Activated CD8-positive, alpha-beta T cell treated with anti-CD3 and anti-CD28 coated beads for 36 hours (primary cell): ENCODE measurements at regions not wholly inside any gene's neighbourhood (a gene's known extent, or its start where the extent isn't known, plus 50 kb on each side); places are given as distances from the start of the nearest gene placed in this dataset.
"Not testable (repeated sequence)": the region's sequence is repeated elsewhere in the genome, so short reads cannot be mapped to it uniquely, and the experiment has no call there.

Experiments
- ATAC-seq: fragments of 200-7000 bp; cut with Tn5 transposase; one replicate; pipeline ENCODE4 v1.10.0; 2021; ENCODE audit warnings: mild to moderate bottlenecking, moderate library complexity
- CTCF ChIA-PET: fragments of 350-600 bp; sonication (Branson Sonifier 250); formaldehyde crosslinking; loops from one replicate; lab custom pipeline; 2021; ENCODE audit warnings: antibody characterized with exemption; lab: Charles Lee
- POLR2A ChIA-PET: fragments of 350-600 bp; sonication (Branson Sonifier 250); formaldehyde crosslinking; loops from one replicate; lab custom pipeline; 2021; ENCODE audit warnings: antibody characterized with exemption; lab: Charles Lee
- DNase-seq: peaks from one replicate; pipeline ENCODE4 v3.0.0-alpha.2; 2020
- H3K27ac Mint-ChIP-seq: one replicate; pipeline ENCODE4 v1.8.0; 2021; ENCODE audit warnings: mild to moderate bottlenecking, mixed read lengths
- H3K27me3 Mint-ChIP-seq: one replicate; pipeline ENCODE4 v1.8.0; 2021; ENCODE audit warnings: mixed read lengths
- H3K36me3 Mint-ChIP-seq: one replicate; pipeline ENCODE4 v1.8.0; 2021; ENCODE audit warnings: low read depth, mixed read lengths
- H3K4me1 Mint-ChIP-seq: one replicate; pipeline ENCODE4 v1.8.0; 2021; ENCODE audit warnings: low read depth, mixed read lengths
- H3K4me3 Mint-ChIP-seq: one replicate; pipeline ENCODE4 v1.8.0; 2021; ENCODE audit warnings: mild to moderate bottlenecking, moderate library complexity, mixed read lengths
- H3K9me3 Mint-ChIP-seq: one replicate; pipeline ENCODE4 v1.8.0; 2021; ENCODE audit warnings: mixed read lengths
- intact Hi-C: fragments of 100-400 bp; cut with micrococcal nuclease; formaldehyde crosslinking; loops from one replicate; pipeline ENCODE4 v1.10.0; 2022
- TF ChIP-seq, protein P1 (sequence below): fragments of 200-600 bp; IDR thresholded peaks from one replicate; pipeline ENCODE4 v1.8.0; 2022; ENCODE audit warnings: antibody characterized with exemption, mild to moderate bottlenecking

DNA sequence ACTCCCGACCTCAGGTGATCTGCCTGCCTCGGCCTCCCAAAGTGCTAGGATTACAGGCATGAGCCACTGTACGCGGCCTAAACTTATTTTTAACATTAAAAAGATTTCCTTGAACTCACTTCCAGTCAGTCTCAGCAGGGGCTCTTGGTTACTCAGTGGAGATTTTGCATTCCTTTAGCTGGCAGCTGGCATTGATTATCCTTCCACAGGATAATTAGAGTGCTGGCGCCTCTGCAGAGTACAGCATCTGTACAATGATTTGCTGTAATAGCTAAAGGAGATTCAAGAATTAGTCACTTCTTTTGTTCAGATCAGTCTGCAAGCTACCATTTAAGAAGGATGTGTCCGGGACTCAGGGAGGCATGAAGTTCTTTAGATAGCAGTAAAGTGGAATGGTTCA is 125.0 kb upstream of the NPY start:
- POLR2A ChIA-PET: no interaction called here
- H3K4me1 Mint-ChIP-seq: no peaks in the 10 kb centered on the region
- H3K36me3 Mint-ChIP-seq: no peaks in the 10 kb centered on the region
- no peak overlapping the region for H3K4me3 Mint-ChIP-seq
- TF ChIP-seq, protein P1, sequence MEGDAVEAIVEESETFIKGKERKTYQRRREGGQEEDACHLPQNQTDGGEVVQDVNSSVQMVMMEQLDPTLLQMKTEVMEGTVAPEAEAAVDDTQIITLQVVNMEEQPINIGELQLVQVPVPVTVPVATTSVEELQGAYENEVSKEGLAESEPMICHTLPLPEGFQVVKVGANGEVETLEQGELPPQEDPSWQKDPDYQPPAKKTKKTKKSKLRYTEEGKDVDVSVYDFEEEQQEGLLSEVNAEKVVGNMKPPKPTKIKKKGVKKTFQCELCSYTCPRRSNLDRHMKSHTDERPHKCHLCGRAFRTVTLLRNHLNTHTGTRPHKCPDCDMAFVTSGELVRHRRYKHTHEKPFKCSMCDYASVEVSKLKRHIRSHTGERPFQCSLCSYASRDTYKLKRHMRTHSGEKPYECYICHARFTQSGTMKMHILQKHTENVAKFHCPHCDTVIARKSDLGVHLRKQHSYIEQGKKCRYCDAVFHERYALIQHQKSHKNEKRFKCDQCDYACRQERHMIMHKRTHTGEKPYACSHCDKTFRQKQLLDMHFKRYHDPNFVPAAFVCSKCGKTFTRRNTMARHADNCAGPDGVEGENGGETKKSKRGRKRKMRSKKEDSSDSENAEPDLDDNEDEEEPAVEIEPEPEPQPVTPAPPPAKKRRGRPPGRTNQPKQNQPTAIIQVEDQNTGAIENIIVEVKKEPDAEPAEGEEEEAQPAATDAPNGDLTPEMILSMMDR: no peak
- H3K27me3 Mint-ChIP-seq: peaks cover 17% of the 10 kb centered on the region
- no peak overlapping the region for H3K27ac Mint-ChIP-seq
- CTCF ChIA-PET: no interaction called here
- DNase-seq: no peak
- H3K9me3 Mint-ChIP-seq: no peaks in the 10 kb centered on the region
- no peak for ATAC-seq
- intact Hi-C loops: loop anchor here (10.0 kb wide), 1 partner anchor 294 kb away; no protein-coding TSS in a partner anchor

- no peak overlapping the region for H3K27ac Mint-ChIP-seq
- POLR2A ChIA-PET: no interaction called here
- no peak for ATAC-seq
- DNase-seq: no peak
- intact Hi-C loops: no loop called here
- H3K4me1 Mint-ChIP-seq: no peaks in the 10 kb centered on the region
- no peak overlapping the region for H3K4me3 Mint-ChIP-seq
- H3K36me3 Mint-ChIP-seq: no peaks in the 10 kb centered on the region
- peaks cover 15% of the 10 kb centered on the region for H3K27me3 Mint-ChIP-seq
- CTCF ChIA-PET: no interaction called here
- TF ChIP-seq, protein P1: no peak
- no peaks in the 10 kb centered on the region for H3K9me3 Mint-ChIP-seq
These were observed 119.6 kb upstream of the NPY start for GRCh38 chr7:24164401-24164800.

DNA sequence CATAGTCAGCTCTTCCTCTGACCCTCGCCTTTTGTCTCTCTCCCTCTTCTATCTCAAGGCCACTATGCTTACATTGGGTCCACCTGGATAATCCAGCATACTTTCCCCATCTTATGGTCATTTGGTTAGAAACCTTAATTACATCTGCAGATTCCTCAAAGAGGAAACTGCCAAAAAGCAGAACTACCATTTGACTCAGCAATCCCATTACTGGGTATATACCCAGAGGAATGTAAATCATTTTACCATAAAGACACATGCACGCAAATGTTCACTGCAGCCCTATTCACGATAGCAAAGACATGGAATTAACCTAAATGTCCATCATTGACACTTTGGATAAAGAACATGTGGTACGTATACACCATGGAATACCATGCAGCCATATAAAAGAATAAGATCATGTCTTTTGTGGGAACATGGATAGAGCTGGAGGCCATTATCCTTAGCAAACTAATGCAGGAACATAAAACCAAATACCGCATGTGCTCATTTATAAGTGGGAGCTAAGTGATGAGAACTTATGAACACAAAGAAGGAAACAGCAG is 114.8 kb upstream of the NPY start:
- DNase-seq (no peak), ATAC-seq (no peak)
- ChIA-PET POLR2A (no interaction called here), CTCF (no interaction called here)
- Mint-ChIP-seq H3K4me1 (no peaks in the 10 kb centered on the region), H3K4me3 (no peak overlapping the region), H3K9me3 (no peaks in the 10 kb centered on the region), H3K27me3 (peaks cover 3% of the 10 kb centered on the region), H3K36me3 (no peaks in the 10 kb centered on the region), H3K27ac (no peak overlapping the region)
- intact Hi-C loops: no loop called here
- TF ChIP-seq, protein P1: no peak

DNA sequence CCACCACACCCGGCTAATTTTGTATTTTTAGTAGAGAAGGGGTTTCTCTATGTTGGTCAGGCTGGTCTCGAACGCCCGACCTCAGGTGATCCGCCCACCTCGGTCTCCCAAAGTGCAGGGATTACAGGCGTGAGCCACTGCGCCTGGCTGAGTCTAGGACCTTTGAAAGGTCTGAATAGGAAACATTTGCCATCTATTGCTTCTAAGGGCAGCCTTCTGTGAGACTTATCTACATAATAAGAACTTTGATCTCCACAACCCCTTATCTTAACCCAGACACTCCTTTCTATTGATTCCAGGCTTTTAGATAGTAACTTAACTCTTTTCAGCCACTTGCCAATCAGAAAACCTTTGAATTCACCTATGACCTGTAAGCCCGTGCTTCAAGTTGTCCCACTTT is 112.0 kb upstream of the NPY start:
- DNase-seq, POLR2A ChIA-PET, H3K27ac Mint-ChIP-seq, H3K9me3 Mint-ChIP-seq, CTCF ChIA-PET, H3K27me3 Mint-ChIP-seq, H3K36me3 Mint-ChIP-seq, ATAC-seq, H3K4me1 Mint-ChIP-seq, H3K4me3 Mint-ChIP-seq, intact Hi-C loops: not testable (repeated sequence)

DNA sequence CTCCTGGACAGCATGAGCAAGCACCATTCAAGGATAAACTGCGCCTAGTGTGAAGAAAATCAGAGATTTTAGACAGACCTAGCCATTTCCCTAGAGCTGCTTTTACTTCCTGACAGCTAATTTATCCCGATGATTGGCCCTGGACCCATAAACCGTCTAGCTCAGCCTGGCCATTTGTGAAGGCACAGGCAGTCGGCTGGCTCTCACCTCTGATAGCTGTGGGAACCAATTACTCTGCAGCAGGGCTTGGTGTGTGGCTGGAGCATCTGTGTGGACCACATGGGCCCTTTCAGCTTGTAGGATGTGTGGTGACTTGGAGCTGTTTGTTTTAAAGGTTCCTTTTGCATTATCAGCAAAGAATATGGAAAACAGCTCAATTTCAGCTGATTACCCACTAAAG is 111.1 kb upstream of the NPY start:
- TF ChIP-seq, protein P1: no peak
- intact Hi-C loops: no loop called here

More for the DNA sequence above, 111.1 kb upstream of the NPY start:
- ChIA-PET CTCF (no interaction called here), POLR2A (no interaction called here)
- no peak overlapping the region for H3K4me3 Mint-ChIP-seq
- no peaks in the 10 kb centered on the region for H3K9me3 Mint-ChIP-seq
- H3K36me3 Mint-ChIP-seq: no peaks in the 10 kb centered on the region
- DNase-seq (no peak), ATAC-seq (no peak)
- H3K4me1 Mint-ChIP-seq: no peaks in the 10 kb centered on the region
- no peak overlapping the region for H3K27ac Mint-ChIP-seq
- peaks cover 3% of the 10 kb centered on the region for H3K27me3 Mint-ChIP-seq
